DMS79 treated with DMSO at 0.1 percent for 48 hours (cell line): ENCODE measurements at regions not wholly inside any gene's neighbourhood (a gene's known extent, or its start where the extent isn't known, plus 50 kb on each side); places are given as distances from the start of the nearest gene placed in this dataset.

ENCODE experiments used
- DNase-seq: peaks from one replicate; lab custom pipeline; 2025; lab: John Stamatoyannopoulos, UW

GRCh38 chr2:39514825-39515224, 77.7 kb upstream of the MAP4K3 start:
- no peak for DNase-seq

- DNase-seq = no peak
These were observed 78.3 kb upstream of the MAP4K3 start for GRCh38 chr2:39515273-39515896.

DNA sequence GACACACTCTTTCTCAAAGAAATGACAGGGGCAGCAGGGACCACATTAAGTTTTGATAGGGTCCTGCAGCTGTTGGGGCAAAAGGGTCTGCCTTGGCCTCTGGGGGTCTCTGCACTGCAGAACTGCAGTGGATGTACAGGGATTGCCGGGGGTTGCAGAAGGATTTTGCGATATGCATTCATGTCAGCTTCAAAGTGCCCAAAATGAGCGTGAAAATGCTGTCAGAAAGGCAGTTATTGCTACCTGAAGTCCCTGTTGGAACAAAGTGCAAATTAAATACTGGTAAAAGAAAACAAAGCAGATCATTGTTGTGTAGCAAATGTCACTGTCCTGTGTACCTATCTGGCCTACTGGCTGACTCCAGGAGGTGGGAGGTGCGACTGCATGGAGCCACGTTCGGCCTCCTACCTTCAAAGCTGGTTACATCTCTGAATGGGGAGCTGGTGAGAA, 78.8 kb upstream of the MAP4K3 start:
- DNase-seq = no peak

- no peak for DNase-seq
These were observed 79.4 kb upstream of the MAP4K3 start for GRCh38 chr2:39516347-39517101.

- no peak for DNase-seq
These were observed 80.0 kb upstream of the MAP4K3 start for GRCh38 chr2:39517102-39517436.

DNA sequence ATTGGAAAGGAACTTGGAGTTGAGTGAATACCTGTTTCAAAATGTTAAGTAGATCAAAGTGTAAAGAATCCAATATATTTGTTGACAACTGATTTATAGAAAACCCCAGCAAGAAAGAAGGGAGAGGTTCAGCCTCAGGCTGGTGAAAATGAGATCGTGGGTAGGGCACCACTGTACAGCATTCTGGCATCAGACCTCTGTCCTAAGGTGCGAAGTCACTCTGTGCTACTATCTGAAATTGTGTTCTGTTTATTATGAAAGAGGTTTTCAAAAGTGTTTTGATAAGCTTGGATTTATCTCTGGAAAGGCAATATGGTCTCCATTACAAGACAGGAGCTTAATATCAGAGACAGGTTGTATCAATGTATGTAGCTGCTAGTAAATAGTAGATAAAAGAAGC, 80.5 kb upstream of the MAP4K3 start:
- no peak for DNase-seq

DNA sequence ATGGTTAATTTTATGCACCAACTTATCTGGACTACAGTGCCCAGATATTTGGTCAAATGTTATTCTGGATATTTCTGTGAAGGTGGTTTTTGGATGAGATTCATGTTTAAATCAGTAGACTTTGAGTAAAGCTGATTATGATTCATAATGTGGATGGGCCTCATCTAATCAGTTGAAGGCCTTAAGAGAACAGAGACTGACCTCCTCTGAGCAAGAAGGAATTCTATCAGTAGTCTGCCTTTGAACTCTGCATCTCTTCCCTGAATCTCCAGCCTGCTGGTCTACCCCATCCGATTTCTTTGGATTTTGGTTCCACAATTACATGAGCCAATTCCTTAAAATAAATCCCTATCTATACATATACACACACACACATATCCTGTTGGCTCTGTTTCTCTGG, 82.8 kb upstream of the MAP4K3 start:
- DNase-seq = no peak

GRCh38 chr2:39521876-39522517, 84.9 kb upstream of the MAP4K3 start:
- DNase-seq = no peak

DNA sequence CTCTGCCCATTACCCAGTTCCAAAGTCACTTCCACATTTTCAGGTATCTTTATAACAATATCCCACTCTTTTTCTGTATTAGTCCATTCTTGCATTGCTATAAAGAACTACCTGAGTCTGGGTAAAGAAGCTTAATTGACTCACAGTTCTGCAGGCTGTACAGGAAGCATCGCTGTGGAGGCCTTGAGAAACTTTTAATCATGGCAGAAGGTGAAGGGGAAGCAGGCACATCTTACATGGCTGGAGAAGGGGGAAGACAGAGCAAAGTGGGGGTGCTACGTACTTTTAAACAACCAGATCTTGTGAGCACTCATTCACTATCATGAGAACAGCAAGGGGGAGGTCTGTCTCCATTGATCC, 85.4 kb upstream of the MAP4K3 start:
- no peak for DNase-seq

- no peak for DNase-seq
These were observed 86.4 kb upstream of the MAP4K3 start for GRCh38 chr2:39523308-39524044.

GRCh38 chr2:39524061-39524460, 87.0 kb upstream of the MAP4K3 start:
- no peak for DNase-seq

DNA sequence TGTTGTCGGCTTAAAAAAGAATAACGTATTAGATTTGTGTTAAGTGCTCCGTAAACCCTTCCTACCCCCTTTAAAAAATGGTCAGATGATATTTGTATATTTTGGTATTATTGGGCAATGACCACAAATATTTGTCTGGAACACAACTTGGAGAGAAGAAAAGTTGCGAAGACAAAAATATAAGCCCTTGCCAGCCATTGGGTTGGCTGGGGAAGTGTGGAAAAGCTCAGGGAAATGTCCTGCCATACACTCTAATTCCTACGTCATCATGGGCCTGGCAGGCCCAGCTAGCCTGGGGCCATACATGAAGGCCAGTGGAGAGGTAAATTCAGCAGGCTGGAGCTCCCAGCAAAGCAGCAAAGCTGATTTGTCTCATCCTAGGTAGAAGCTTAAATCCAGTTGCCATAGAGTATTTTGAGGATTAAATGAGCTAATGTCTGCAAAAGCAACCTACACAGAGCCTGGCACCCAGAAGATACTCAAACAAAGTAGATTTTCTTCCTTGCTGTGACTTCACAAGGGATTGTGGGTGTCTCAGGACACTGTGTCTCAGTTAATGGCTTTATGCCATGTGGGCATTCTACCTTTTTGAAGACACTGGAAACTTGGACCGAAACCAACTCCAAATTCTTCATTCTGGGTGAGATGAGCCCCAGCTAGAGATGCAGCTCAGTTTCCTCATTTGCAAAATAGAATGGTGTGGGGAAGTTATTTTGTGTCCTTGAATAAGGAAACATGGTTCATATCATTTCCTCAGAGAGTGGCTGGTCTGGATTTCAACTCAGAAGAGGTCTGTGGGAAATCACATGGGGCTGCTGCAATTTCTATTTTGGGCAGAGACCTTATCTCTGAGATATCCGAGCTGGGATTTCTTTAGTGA, 87.9 kb upstream of the MAP4K3 start:
- no peak for DNase-seq

DNA sequence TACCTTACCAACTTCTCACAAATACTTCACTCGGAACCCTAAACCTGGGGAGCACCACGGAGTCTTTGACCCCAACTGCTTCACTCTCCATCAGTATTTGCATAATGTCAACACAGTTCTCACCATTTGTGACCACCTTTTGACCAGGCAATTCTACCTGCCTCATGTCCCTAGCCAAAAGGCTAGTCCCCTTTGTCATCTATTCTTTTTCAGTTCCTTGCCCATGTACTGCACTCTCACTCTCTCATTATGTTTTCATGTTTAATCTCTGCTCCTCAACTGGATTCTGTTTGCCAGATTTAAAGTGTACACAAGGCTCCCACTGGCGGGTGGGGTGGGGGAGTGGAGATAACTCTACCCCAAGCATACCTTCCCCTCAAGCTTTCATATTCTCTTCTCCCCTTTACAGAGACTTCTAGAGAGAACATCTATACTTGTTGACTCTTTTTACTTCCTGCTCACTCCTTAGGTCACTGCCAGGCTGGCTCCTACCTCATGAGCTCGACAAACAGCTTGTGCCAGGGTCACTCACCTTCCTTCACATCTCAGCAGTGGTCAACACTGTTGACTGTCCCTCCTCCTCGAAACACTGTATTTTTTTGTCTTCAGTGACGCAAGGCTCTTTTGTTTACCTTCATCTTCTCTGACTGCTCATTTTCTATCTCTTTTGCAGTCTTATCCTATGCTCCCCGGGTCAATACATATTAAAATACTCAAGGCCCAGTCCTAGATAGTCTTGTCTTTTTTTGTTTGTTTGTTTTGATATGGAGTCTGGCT, 88.7 kb upstream of the MAP4K3 start:
- DNase-seq = no peak

GRCh38 chr2:39528701-39529100, 91.6 kb upstream of the MAP4K3 start:
- no peak for DNase-seq

GRCh38 chr2:39529836-39530235, 92.8 kb upstream of the MAP4K3 start:
- DNase-seq = no peak

DNA sequence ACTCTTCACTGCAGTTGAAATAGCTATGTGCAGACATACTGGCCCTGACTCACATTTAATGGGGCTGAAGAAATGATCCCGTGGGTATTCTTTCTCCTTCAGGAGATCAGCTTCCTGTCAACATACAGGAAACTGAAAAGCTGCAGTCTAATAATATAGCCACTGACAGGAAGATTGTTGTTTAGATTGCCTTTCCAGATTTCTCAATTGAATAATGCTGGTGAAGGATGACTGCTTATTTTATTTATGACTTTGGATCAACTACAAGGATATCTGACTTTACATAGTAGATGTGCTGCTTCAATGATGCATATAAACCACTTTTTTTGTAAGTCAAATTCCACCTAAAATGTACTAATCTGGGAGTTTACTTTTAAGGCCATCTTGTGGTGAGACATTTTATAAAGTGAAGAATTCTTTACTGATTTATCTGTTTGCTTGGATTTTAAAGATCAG, 93.4 kb upstream of the MAP4K3 start:
- no peak for DNase-seq

GRCh38 chr2:39531220-39531777, 94.2 kb upstream of the MAP4K3 start:
- no peak for DNase-seq

DNA sequence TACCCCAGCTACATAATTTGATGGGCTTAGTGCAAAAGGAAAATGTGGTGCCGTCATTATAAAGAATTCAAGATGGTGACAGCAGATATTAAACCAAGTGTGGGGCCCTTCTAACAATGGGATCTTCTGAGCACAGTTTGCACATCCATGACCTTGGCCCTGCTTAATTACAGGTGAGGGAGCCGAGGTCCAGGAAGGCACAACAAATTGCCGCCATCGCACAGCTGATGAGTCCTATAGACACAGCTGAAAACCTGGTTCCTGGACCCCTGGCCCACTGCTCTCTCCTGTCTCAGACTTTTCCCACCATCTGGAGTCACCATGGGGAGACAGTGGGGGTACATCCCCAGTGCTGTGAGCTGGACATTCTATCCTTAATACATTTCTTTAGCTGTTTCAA, 95.8 kb upstream of the MAP4K3 start:
- DNase-seq = no peak

DNA sequence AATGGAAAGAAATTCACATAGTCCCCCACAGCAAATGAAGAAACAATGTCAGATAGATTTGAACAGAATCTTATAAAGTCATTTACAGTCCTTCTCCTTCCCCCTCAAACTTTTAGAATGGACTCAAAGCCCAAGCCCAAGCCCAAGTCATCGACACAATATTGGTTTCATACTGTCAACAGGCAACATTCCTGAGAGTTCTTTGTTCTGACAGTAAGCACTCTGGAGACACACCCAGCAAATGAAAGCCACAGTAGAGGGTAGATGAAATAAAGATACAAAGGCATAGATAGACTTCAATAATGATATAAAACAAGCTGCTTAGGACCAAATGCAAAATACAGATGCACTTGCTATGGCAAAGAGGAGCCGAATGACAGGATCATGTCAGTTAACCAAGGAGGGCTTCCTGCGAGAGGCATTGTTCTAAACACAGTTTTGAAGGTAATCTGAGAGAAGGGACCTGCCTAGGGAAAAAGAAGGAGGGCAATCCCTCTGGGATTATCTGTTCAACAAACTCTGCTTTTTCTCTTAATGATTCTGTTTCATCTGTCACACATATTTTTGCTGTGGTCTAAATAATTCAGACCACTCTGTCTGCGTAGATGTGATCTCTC, 97.1 kb upstream of the MAP4K3 start:
- no peak for DNase-seq

DNA sequence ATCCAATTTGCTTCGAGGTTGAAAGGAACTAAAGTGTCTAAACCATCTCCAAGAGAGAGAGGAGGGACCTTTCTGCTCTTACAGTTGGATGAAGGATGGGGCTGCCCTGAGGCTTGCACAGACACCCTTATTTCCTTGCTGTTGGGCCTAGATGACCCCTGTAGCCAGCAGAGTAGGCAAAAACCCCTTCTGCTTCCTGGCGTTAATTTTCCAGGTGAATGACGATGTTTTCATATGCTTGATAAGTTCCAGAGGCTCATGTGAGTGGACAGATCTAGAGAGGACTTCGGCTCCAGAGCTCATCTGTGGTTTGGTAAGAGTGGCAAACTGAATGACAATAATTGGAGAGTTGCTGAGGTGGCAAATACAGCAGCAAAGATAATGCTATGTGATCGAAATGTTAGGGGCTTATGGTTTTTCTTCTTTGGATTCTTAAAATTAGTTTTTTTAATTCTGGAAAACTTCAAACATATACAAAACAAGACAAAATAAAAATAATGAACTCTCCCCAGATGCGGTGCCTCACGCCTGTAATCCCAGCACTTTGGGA, 98.6 kb upstream of the MAP4K3 start:
- DNase-seq = no peak
